Kidney (tissue), 13 donors: ENCODE measurements at regions not wholly inside any gene's neighbourhood (a gene's known extent, or its start where the extent isn't known, plus 50 kb on each side); places are given as distances from the start of the nearest gene placed in this dataset.

Source experiments
- DNase-seq, 5 donors: peaks; one replicate each; pipeline ENCODE4 v3.0.0-alpha.2; 2013 to 2020
- FAIRE-seq: peaks from 2 replicates; lab custom pipeline; 2012; peaks lifted over from hg19 to GRCh38; lab: Jason Lieb, UNC
- H3K27ac ChIP-seq, 2 donors: one replicate each; pipeline ENCODE4 v1.7.0; 2013; ENCODE audit warnings: low read depth in 2 of 2, low read length in 2 of 2, inconsistent platforms in 1 of 2
- H3K27me3 ChIP-seq: one replicate; pipeline ENCODE4 v1.7.1; 2013; ENCODE audit warnings: low read length, inconsistent platforms; ENCODE audit not compliant: control insufficient read depth, insufficient read depth
- H3K36me3 ChIP-seq, 3 donors: one replicate each; pipeline versions ENCODE4 v1.7.0 to v1.7.1; 2013; ENCODE audit warnings: low read length in 3 of 3, control low read depth in 1 of 3, inconsistent platforms in 1 of 3; ENCODE audit not compliant: insufficient read depth in 3 of 3, control insufficient read depth in 2 of 3
- H3K4me1 ChIP-seq, 3 donors: one replicate each; pipeline versions ENCODE4 v1.7.0 to v1.7.1; 2013; ENCODE audit warnings: low read length in 3 of 3, inconsistent platforms in 1 of 3, low read depth in 1 of 3; ENCODE audit not compliant: control insufficient read depth in 2 of 3, insufficient read depth in 2 of 3
- H3K4me3 ChIP-seq, 3 donors: one replicate each; pipeline versions ENCODE4 v1.7.0 to v1.8.1; 2013; ENCODE audit warnings: low read length in 3 of 3, control low read depth in 1 of 3, inconsistent platforms in 1 of 3
- H3K9ac ChIP-seq, 3 donors: one replicate each; pipeline versions ENCODE4 v1.7.0 to v1.7.1; 2013; ENCODE audit warnings: low read length in 3 of 3, control low read depth in 1 of 3, inconsistent platforms in 1 of 3
- H3K9me3 ChIP-seq, 3 donors: one replicate each; pipeline versions ENCODE4 v1.7.0 to v1.7.1; 2013; ENCODE audit warnings: low read length in 3 of 3, control low read depth in 1 of 3, inconsistent platforms in 1 of 3; ENCODE audit not compliant: control insufficient read depth in 2 of 3, insufficient read depth in 1 of 3
- intact Hi-C: fragments of 100-400 bp; cut with DNase I; formaldehyde crosslinking; loops from one replicate; pipeline ENCODE4 v1.11.1; 2022
- TF ChIP-seq, protein P1 (sequence below): IDR thresholded peaks from 3 replicates; pipeline ENCODE4 v1.5.1; 2012; ENCODE audit warnings: mild to moderate bottlenecking, moderate library complexity, borderline replicate concordance; ENCODE audit not compliant: insufficient read depth; ENCODE audit errors: extremely low read depth
- donor health status: control.
- donor health status: control.
- donor health status: control.
- donor health status: control.
- donor health status: control.
- donor health status: DM: yes; HTN: yes; CAD: no.
- donor health status: Normal renal cell carcinoma (clear cell type).

GRCh38 chr11:59271247-59271755 lies 58.6 kb upstream of the MPEG1 start:
- Histone ChIP-seq H3K36me3 (no peaks in the 10 kb centered on the region), H3K27me3 (no peaks in the 10 kb centered on the region), H3K9me3 (no peaks in the 10 kb centered on the region), H3K4me3 (no peak overlapping the region), H3K27ac (no peak overlapping the region), H3K9ac (no peak overlapping the region), H3K4me1 (no peaks in the 10 kb centered on the region)
- TF ChIP-seq, protein P1, sequence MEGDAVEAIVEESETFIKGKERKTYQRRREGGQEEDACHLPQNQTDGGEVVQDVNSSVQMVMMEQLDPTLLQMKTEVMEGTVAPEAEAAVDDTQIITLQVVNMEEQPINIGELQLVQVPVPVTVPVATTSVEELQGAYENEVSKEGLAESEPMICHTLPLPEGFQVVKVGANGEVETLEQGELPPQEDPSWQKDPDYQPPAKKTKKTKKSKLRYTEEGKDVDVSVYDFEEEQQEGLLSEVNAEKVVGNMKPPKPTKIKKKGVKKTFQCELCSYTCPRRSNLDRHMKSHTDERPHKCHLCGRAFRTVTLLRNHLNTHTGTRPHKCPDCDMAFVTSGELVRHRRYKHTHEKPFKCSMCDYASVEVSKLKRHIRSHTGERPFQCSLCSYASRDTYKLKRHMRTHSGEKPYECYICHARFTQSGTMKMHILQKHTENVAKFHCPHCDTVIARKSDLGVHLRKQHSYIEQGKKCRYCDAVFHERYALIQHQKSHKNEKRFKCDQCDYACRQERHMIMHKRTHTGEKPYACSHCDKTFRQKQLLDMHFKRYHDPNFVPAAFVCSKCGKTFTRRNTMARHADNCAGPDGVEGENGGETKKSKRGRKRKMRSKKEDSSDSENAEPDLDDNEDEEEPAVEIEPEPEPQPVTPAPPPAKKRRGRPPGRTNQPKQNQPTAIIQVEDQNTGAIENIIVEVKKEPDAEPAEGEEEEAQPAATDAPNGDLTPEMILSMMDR, result no peak
- intact Hi-C loops, result no loop called here
- DNase-seq (no peak), FAIRE-seq (no peak)

GRCh38 chr11:59267736-59268475 lies 55.2 kb upstream of the MPEG1 start:
- no peaks in the 10 kb centered on the region for H3K27me3 ChIP-seq
- no peak for FAIRE-seq
- TF ChIP-seq, protein P1, result no peak
- no peak for DNase-seq
- no peaks in the 10 kb centered on the region for H3K36me3 ChIP-seq
- H3K27ac ChIP-seq, result no peak overlapping the region
- H3K4me3 ChIP-seq, result no peak overlapping the region
- intact Hi-C loops, result no loop called here
- H3K4me1 ChIP-seq, result no peaks in the 10 kb centered on the region
- no peaks in the 10 kb centered on the region for H3K9me3 ChIP-seq
- H3K9ac ChIP-seq, result no peak overlapping the region

- Histone ChIP-seq H3K9ac (no peak overlapping the region), H3K4me3 (no peak overlapping the region), H3K36me3 (no peaks in the 10 kb centered on the region), H3K9me3 (no peaks in the 10 kb centered on the region), H3K4me1 (no peaks in the 10 kb centered on the region), H3K27me3 (no peaks in the 10 kb centered on the region), H3K27ac (no peak overlapping the region)
- FAIRE-seq (no peak), DNase-seq (no peak)
- TF ChIP-seq, protein P1, result no peak
- intact Hi-C loops, result no loop called here
These were observed 54.5 kb upstream of the MPEG1 start for GRCh38 chr11:59267196-59267595.
